RWPE2 (cell line): ENCODE measurements at regions not wholly inside any gene's neighbourhood (a gene's known extent, or its start where the extent isn't known, plus 50 kb on each side); places are given as distances from the start of the nearest gene placed in this dataset.

Experiments
- ATAC-seq: fragments of 200-7000 bp; cut with Tn5 transposase; 3 replicates; pipeline ENCODE4 v1.9.1; 2021; ENCODE audit warnings: low read depth
- DNase-seq: peaks from one replicate; pipeline ENCODE4 v3.0.0-alpha.2; 2020; ENCODE audit warnings: low spot score
- H3K27ac ChIP-seq: fragments of 450-650 bp; 2 replicates; pipeline ENCODE4 v1.5.1; 2017; ENCODE audit warnings: mild to moderate bottlenecking; ENCODE audit not compliant: poor library complexity, severe bottlenecking
- H3K27me3 ChIP-seq: fragments of 250-450 bp; sonication (Bioruptor Pico); 2 replicates; pipeline ENCODE4 v1.5.1; 2021; ENCODE audit warnings: mild to moderate bottlenecking, moderate library complexity; ENCODE audit not compliant: insufficient read depth, poor library complexity, severe bottlenecking
- H3K36me3 ChIP-seq: fragments of 250-450 bp; sonication (Bioruptor Pico); 2 replicates; pipeline ENCODE4 v1.5.1; 2020; ENCODE audit warnings: low read depth, mild to moderate bottlenecking, moderate library complexity
- H3K4me1 ChIP-seq: fragments of 250-450 bp; sonication (Bioruptor Pico); 2 replicates; pipeline ENCODE4 v1.5.1; 2021; ENCODE audit warnings: mild to moderate bottlenecking, moderate library complexity; ENCODE audit not compliant: insufficient read depth, poor library complexity, severe bottlenecking
- H3K4me3 ChIP-seq: fragments of 250-450 bp; sonication (Bioruptor Pico); 2 replicates; pipeline ENCODE4 v1.5.1; 2021; ENCODE audit warnings: mild to moderate bottlenecking, moderate library complexity; ENCODE audit not compliant: severe bottlenecking
- H3K9me3 ChIP-seq: fragments of 250-450 bp; sonication (Bioruptor Pico); 2 replicates; pipeline ENCODE4 v1.5.1; 2021; ENCODE audit warnings: mild to moderate bottlenecking, moderate library complexity; ENCODE audit not compliant: severe bottlenecking
- TF ChIP-seq, protein P1 (sequence below): fragments of 450-650 bp; IDR thresholded peaks from one replicate; pipeline ENCODE4 v1.5.1; 2017; ENCODE audit warnings: mild to moderate bottlenecking, moderate library complexity; ENCODE audit not compliant: poor library complexity, severe bottlenecking

DNA sequence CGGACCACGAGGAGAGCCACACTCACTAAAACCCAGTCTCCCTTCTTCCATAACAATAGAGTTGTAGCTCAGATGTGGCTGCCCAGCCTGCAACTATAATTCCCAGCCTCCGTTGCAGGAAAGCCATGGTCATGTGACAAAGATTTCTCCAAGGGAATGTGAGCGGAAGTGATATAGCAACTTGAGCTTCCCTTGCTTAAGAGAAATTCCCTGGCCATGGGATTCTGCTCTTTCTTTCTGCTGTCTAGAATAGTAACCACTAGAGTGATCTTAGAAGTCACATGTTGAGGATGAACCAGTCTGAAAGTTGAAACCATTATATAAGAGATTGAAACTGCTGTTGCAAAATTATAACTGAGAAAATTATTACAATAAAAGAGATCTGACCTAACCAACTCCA is 86.4 kb upstream of the MED14 start:
- Histone ChIP-seq H3K4me1 (no peaks in the 10 kb centered on the region), H3K9me3 (no peaks in the 10 kb centered on the region), H3K27ac (no peak overlapping the region), H3K4me3 (no peak overlapping the region), H3K27me3 (no peaks in the 10 kb centered on the region), H3K36me3 (no peaks in the 10 kb centered on the region)
- ATAC-seq (no peak), DNase-seq (no peak)
- TF ChIP-seq, protein P1, sequence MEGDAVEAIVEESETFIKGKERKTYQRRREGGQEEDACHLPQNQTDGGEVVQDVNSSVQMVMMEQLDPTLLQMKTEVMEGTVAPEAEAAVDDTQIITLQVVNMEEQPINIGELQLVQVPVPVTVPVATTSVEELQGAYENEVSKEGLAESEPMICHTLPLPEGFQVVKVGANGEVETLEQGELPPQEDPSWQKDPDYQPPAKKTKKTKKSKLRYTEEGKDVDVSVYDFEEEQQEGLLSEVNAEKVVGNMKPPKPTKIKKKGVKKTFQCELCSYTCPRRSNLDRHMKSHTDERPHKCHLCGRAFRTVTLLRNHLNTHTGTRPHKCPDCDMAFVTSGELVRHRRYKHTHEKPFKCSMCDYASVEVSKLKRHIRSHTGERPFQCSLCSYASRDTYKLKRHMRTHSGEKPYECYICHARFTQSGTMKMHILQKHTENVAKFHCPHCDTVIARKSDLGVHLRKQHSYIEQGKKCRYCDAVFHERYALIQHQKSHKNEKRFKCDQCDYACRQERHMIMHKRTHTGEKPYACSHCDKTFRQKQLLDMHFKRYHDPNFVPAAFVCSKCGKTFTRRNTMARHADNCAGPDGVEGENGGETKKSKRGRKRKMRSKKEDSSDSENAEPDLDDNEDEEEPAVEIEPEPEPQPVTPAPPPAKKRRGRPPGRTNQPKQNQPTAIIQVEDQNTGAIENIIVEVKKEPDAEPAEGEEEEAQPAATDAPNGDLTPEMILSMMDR, result no peak

DNA sequence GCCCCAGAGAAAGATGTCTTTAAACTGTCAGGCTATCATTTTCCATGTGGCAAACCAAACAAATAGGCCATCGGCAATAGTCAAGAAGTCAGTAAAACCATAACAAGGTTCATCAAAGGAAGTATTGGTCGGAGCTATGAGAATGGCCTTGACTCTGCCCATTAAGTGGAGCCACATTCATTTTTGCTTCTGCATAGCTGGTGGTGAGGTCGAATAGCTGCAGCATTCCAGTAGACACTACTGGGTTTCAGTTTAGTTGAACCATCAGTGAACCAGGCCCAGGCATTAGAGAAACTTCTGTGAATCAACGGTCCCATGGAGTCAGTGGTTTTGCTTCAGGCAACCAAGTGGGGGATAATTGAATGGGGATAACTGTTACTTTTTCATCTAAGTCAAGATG is 92.0 kb upstream of the MED14 start:
- Histone ChIP-seq H3K9me3 (no peaks in the 10 kb centered on the region), H3K27me3 (no peaks in the 10 kb centered on the region), H3K36me3 (no peaks in the 10 kb centered on the region), H3K4me3 (no peak overlapping the region), H3K4me1 (no peaks in the 10 kb centered on the region), H3K27ac (no peak overlapping the region)
- ATAC-seq, result no peak
- TF ChIP-seq, protein P1, result no peak
- no peak for DNase-seq

DNA sequence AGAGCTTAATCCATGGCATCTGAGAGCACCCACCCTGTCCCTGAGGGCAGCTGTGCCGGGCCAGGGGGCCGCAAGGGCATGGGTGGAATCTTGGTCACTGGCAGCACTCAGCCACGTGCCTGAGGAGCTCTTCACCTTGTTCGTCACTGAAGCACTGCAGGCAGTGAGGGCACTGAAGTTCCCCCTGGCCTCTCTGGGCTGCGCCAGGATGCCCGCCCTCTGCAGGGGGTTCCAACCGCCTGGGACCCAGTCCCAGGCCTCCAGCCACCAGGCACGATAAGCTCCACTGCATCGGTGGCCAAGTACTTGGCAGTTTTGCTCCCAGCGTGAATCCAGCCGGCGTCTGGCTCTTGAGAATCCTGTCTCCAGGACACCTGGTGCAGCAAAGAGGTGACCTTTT is 96.4 kb upstream of the MED14 start:
- TF ChIP-seq, protein P1, result no peak
- no peaks in the 10 kb centered on the region for H3K27me3 ChIP-seq
- H3K9me3 ChIP-seq, result no peaks in the 10 kb centered on the region
- no peaks in the 10 kb centered on the region for H3K36me3 ChIP-seq
- no peak overlapping the region for H3K27ac ChIP-seq
- ATAC-seq, result no peak
- no peaks in the 10 kb centered on the region for H3K4me1 ChIP-seq
- no peak for DNase-seq
- no peak overlapping the region for H3K4me3 ChIP-seq

DNA sequence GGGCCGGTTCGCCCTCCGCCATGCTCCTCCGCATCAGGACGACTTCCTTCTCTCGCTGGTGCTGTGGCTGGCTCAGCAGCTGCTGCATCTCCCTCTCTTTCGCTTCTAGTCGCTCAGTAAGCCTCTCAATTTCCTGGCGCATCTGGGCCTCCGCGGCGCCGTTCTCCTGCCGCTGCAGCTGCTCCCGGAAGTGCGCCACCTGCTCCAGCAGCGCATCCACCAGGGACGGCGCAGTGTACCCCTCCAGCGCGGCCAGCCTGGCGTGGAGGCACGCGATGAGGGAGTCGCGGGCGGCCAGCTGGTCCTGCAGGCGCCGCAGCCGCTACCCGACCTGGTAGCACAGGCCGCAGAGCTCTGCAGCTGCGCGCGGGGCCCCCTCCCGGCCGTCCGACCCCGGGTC is 97.4 kb upstream of the MED14 start:
- ATAC-seq (no peak), DNase-seq (no peak)
- Histone ChIP-seq H3K9me3 (no peaks in the 10 kb centered on the region), H3K27ac (no peak overlapping the region), H3K36me3 (no peaks in the 10 kb centered on the region), H3K27me3 (no peaks in the 10 kb centered on the region), H3K4me1 (no peaks in the 10 kb centered on the region), H3K4me3 (no peak overlapping the region)
- TF ChIP-seq, protein P1, result no peak

DNA sequence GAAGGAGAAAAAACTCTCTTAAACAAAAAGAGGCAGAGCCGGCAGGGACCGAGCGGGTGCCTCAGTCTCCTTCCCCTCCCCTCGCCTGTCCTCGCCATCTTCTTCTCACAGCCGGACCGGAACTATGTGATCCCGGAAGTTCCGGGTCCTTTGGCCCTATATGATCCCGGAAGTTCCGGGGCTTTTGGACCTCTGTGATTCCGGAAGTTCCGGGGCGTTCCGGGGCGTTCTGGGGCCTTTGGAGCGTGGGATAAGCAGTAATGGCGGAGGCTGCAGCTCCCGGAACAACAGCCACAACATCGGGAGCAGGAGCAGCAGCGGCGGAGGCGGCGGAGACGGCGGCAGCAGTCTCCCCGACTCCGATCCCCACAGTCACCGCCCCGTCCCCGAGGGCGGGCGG is 98.9 kb upstream of the MED14 start:
- no peak overlapping the region for H3K27ac ChIP-seq
- ATAC-seq, result no peak
- TF ChIP-seq, protein P1, result no peak
- H3K27me3 ChIP-seq, result no peaks in the 10 kb centered on the region
- no peak overlapping the region for H3K4me3 ChIP-seq
- H3K36me3 ChIP-seq, result no peaks in the 10 kb centered on the region
- H3K9me3 ChIP-seq, result no peaks in the 10 kb centered on the region
- H3K4me1 ChIP-seq, result no peaks in the 10 kb centered on the region
- DNase-seq, result no peak
